ENCODE measurements at regions not wholly inside any gene's neighbourhood (a gene's known extent, or its start where the extent isn't known, plus 50 kb on each side); places are given as distances from the start of the nearest gene placed in this dataset.

GRCh38 chr12:115517913-115518312, 759.6 kb downstream of the MED13L start:
- TF ChIP-seq, protein P1, sequence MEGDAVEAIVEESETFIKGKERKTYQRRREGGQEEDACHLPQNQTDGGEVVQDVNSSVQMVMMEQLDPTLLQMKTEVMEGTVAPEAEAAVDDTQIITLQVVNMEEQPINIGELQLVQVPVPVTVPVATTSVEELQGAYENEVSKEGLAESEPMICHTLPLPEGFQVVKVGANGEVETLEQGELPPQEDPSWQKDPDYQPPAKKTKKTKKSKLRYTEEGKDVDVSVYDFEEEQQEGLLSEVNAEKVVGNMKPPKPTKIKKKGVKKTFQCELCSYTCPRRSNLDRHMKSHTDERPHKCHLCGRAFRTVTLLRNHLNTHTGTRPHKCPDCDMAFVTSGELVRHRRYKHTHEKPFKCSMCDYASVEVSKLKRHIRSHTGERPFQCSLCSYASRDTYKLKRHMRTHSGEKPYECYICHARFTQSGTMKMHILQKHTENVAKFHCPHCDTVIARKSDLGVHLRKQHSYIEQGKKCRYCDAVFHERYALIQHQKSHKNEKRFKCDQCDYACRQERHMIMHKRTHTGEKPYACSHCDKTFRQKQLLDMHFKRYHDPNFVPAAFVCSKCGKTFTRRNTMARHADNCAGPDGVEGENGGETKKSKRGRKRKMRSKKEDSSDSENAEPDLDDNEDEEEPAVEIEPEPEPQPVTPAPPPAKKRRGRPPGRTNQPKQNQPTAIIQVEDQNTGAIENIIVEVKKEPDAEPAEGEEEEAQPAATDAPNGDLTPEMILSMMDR (IDR thresholded peaks at IDR 0.05) = no peak
- TF ChIP-seq EZH2phosphoT487 (IDR thresholded peaks at IDR 0.05) (no peak), EZH2 (IDR thresholded peaks at IDR 0.05) (no peak)
